A673 (cell line): ENCODE measurements at regions not wholly inside any gene's neighbourhood (a gene's known extent, or its start where the extent isn't known, plus 50 kb on each side); places are given as distances from the start of the nearest gene placed in this dataset.

Experiments used
- BruUV-seq: library from RNA; stranded (reverse); fragments of 400-500 nt; replicated peaks from 2 replicates; lab custom pipeline; 2021; lab: Mats Ljungman, UMichigan
- CTCF ChIA-PET: fragments of 300-600 bp; sonication (Branson Sonifier 250); formaldehyde crosslinking; loops from one replicate; lab custom pipeline; 2022; ENCODE audit warnings: antibody characterized with exemption; lab: Charles Lee
- POLR2A ChIA-PET: fragments of 300-600 bp; sonication (Branson Sonifier 250); formaldehyde crosslinking; loops from one replicate; lab custom pipeline; 2022; ENCODE audit warnings: antibody characterized with exemption; ENCODE audit not compliant: low non-redundant PET; lab: Charles Lee
- DNase-seq: peaks from one replicate; pipeline ENCODE4 v3.0.0-alpha.2; 2015; ENCODE audit warnings: low spot score
- H3K27ac ChIP-seq: fragments of 200-600 bp; sonication (generic); 2 replicates; pipeline ENCODE4 v1.5.1; 2016; ENCODE audit warnings: mixed run types, low read depth, mild to moderate bottlenecking, mixed read lengths, antibody characterized with exemption, low read length; ENCODE audit not compliant: poor library complexity, severe bottlenecking
- H3K27me3 ChIP-seq: fragments of 200-600 bp; sonication (generic); replicated peaks from 2 replicates; pipeline ENCODE4 v1.6.1; 2017; ENCODE audit warnings: mixed run types, low read depth, mild to moderate bottlenecking, mixed read lengths, antibody characterized with exemption, low read length; ENCODE audit not compliant: insufficient read depth, poor library complexity
- H3K36me3 ChIP-seq: fragments of 200-600 bp; sonication (generic); 2 replicates; pipeline ENCODE4 v1.6.1; 2016; ENCODE audit warnings: mixed run types, mild to moderate bottlenecking, mixed read lengths, antibody characterized with exemption, low read length; ENCODE audit not compliant: insufficient read depth, poor library complexity, severe bottlenecking
- H3K4me1 ChIP-seq: fragments of 200-600 bp; sonication (generic); 2 replicates; pipeline ENCODE4 v1.6.1; 2017; ENCODE audit warnings: mixed run types, mild to moderate bottlenecking, mixed read lengths, antibody characterized with exemption, low read length; ENCODE audit not compliant: insufficient read depth, poor library complexity, severe bottlenecking
- H3K4me3 ChIP-seq: fragments of 200-600 bp; sonication (generic); 2 replicates; pipeline ENCODE4 v1.5.1; 2016; ENCODE audit warnings: low read depth, mixed run types, mild to moderate bottlenecking, mixed read lengths, low read length; ENCODE audit not compliant: poor library complexity, severe bottlenecking
- H3K9me3 ChIP-seq: fragments of 200-600 bp; sonication (generic); 2 replicates; pipeline ENCODE4 v1.6.1; 2016; ENCODE audit warnings: mixed run types, low read depth, mild to moderate bottlenecking, mixed read lengths, antibody characterized with exemption, low read length; ENCODE audit not compliant: poor library complexity, severe bottlenecking
- CTCF ChIP-seq: fragments of 300-800, 200-600 bp; sonication (generic); conservative IDR thresholded peaks from 2 replicates; pipeline ENCODE4 v1.5.1; 2017; ENCODE audit warnings: low read depth, mild to moderate bottlenecking, antibody characterized with exemption, low read length, moderate library complexity, mixed read lengths
- EZH2 ChIP-seq: fragments of 200-600 bp; sonication (generic); IDR thresholded peaks from 2 replicates; pipeline ENCODE4 v1.6.1; 2017; ENCODE audit warnings: borderline replicate concordance, low read depth, mild to moderate bottlenecking, mixed read lengths, antibody characterized with exemption, low read length; ENCODE audit not compliant: poor library complexity, severe bottlenecking
- intact Hi-C: fragments of 100-400 bp; cut with micrococcal nuclease; formaldehyde crosslinking; loops from one replicate; pipeline ENCODE4 v1.10.0; 2022; ENCODE audit not compliant: unreplicated experiment

GRCh38 chr12:61862986-61863385 is 397.2 kb upstream of the USP15 start:
- CTCF ChIA-PET: no interaction called here
- no peaks in the 10 kb centered on the region for H3K27me3 ChIP-seq
- H3K36me3 ChIP-seq: no peaks in the 10 kb centered on the region
- intact Hi-C loops: no loop called here
- no peaks in the 10 kb centered on the region for H3K9me3 ChIP-seq
- H3K27ac ChIP-seq: no peak overlapping the region
- no TSS peak for BruUV-seq
- POLR2A ChIA-PET: no interaction called here
- no peak for DNase-seq
- H3K4me1 ChIP-seq: peaks cover 11% of the 10 kb centered on the region
- TF ChIP-seq CTCF (no peak), EZH2 (no peak)
- no peak overlapping the region for H3K4me3 ChIP-seq

GRCh38 chr12:61863811-61864210 is 396.4 kb upstream of the USP15 start:
- peaks cover 18% of the 10 kb centered on the region for H3K4me1 ChIP-seq
- POLR2A ChIA-PET: no interaction called here
- no TSS peak for BruUV-seq
- intact Hi-C loops: no loop called here
- no peak for TF ChIP-seq CTCF
- TF ChIP-seq EZH2: no peak
- no peak overlapping the region for H3K4me3 ChIP-seq
- H3K27ac ChIP-seq: no peak overlapping the region
- H3K27me3 ChIP-seq: no peaks in the 10 kb centered on the region
- H3K9me3 ChIP-seq: no peaks in the 10 kb centered on the region
- H3K36me3 ChIP-seq: no peaks in the 10 kb centered on the region
- no peak for DNase-seq
- CTCF ChIA-PET: no interaction called here

GRCh38 chr12:61869796-61870195 is 390.4 kb upstream of the USP15 start:
- Histone ChIP-seq H3K27ac (no peak overlapping the region), H3K36me3 (no peaks in the 10 kb centered on the region), H3K9me3 (no peaks in the 10 kb centered on the region), H3K4me1 (peaks cover 36% of the 10 kb centered on the region), H3K4me3 (no peak overlapping the region), H3K27me3 (no peaks in the 10 kb centered on the region)
- BruUV-seq: no TSS peak
- CTCF ChIA-PET: no interaction called here
- POLR2A ChIA-PET: no interaction called here
- TF ChIP-seq EZH2: no peak
- TF ChIP-seq CTCF: no peak
- intact Hi-C loops: no loop called here
- no peak for DNase-seq
